Activated CD4-positive, CD25-positive, alpha-beta regulatory T cell treated with anti-CD3 and anti-CD28 coated beads, Interleukin-2, amount 50 U/mL, for 24 hours (primary cell): ENCODE measurements at regions not wholly inside any gene's neighbourhood (a gene's known extent, or its start where the extent isn't known, plus 50 kb on each side); places are given as distances from the start of the nearest gene placed in this dataset.
A peak's percentile ranks its signal among the peaks of the same experiment; 100 is the strongest.

Source experiments
- ATAC-seq, 2 donors: fragments of 150-1000 bp; cut with Tn5 transposase; one replicate each; pipeline ENCODE4 v1.10.0; 2021; ENCODE audit warnings: mild to moderate bottlenecking in 1 of 2, moderate library complexity in 1 of 2

GRCh38 chr20:9981829-9982228, 53.0 kb upstream of the ANKEF1 start:
- no peak for ATAC-seq

- ATAC-seq, result peak; percentile 86 to 90
Observed at GRCh38 chr20:9978397-9979004, 56.3 kb upstream of the ANKEF1 start.

DNA sequence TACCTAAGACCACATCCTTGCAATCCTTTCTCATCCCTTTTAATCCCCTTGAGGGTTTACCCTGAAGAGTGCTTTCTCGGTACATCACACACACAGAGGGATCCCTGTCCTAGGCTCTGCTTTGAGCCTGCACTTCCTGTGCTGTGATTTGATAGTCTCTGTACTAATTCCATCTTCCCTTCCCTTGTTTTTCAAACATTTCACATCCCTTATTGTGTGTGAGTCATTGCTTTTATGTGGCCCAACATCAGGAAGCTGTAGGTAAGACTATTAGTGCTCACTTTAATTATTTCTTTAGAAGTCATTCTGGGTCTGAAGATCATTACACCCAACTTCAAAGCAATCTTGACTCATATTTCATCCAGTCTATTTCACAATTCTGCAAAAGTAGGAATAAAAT, 57.2 kb upstream of the ANKEF1 start:
- ATAC-seq, result no peak

GRCh38 chr20:9974324-9974723, 60.5 kb upstream of the ANKEF1 start:
- ATAC-seq, result no peak

- no peak for ATAC-seq
Observed at GRCh38 chr20:9971746-9972145, 63.0 kb upstream of the ANKEF1 start.

- ATAC-seq, result no peak
Observed at GRCh38 chr20:9969626-9970025, 65.2 kb upstream of the ANKEF1 start.

DNA sequence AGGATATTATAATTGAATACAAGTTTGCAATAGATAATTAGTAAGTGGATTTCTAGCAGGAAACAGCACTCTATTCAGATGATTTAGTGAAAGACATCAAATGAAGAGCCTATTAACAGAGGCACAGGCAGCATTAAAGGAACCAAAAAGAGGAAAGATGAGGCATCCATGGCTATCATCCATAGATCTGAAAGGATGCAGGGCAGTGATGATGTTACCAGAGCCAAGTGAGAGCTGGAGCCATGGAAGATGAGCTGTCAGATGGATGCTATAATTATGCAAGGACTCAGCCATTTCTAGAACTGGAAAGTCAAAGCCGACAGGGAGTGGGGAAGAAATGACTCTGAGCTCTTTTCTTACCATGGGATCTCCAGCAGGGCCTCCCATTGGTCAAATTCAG, 66.8 kb upstream of the ANKEF1 start:
- no peak for ATAC-seq

- ATAC-seq, result no peak
Observed at GRCh38 chr20:9966966-9967365, 67.8 kb upstream of the ANKEF1 start.

DNA sequence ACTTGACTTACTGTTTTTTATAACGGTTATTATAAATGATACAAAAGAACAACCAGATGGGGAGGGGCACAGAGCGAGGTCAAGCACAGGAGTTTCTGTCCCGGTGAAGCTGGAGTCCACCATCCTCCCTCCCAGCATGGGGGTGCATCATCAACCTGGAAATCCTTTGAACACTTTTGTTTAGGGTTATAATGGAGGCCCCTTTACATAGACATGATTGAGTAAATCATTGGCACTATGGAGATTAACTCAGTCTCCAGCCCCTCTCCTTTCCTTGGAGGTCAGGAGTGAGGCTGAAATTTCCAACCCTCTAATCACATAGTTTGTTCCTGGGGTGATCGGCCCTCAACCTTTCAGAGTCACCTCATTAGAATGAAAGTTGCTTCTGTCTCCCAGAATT, 71.8 kb upstream of the ANKEF1 start:
- no peak for ATAC-seq

DNA sequence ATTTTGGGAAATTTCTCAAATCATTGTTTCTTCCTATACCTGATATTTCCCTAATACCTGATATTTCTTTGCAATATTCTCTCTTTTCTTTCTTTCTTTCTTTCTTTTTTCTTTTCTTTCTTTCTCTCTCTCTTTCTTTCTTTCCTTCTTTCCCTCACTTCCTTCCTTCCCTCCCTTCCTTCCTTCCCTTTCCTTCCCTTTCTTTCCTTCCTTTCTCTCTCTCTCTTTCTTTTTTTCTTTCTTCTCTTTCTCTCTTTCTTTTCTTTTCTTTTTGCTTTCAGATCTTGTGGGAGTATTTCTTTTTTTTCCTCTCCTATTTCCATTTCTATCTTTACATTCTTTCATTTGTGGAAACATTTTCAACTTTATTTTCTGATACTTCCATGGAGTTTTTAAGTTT, 76.1 kb upstream of the ANKEF1 start:
- ATAC-seq, result no peak

GRCh38 chr20:9955646-9956045, 79.1 kb upstream of the ANKEF1 start:
- ATAC-seq, result no peak

- no peak for ATAC-seq
Observed at GRCh38 chr20:9949563-9949962, 85.2 kb upstream of the ANKEF1 start.

DNA sequence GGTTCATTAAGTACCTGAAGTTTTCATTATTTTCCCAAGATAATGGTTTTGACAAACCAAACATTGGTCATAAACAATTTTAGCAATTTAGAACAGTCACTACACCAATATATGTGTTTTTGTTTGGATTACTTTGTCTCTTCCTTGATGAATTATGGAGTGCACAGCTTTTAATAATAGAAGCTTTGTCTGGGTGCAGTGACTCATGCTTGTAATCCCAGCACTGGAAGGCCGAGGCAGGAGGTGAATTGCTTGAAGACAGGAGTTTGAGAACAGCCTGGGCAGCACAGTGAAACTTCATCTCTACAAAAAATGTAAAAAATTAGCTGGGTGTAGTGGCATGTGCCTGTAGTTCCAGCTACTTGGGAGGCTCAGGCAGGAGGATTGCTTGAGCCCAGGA, 89.4 kb upstream of the ANKEF1 start:
- no peak for ATAC-seq

GRCh38 chr20:9942736-9943135, 92.1 kb upstream of the ANKEF1 start:
- ATAC-seq, result no peak

GRCh38 chr20:9940329-9940728, 94.5 kb upstream of the ANKEF1 start:
- no peak for ATAC-seq

- ATAC-seq, result no peak
Observed at GRCh38 chr20:9939231-9939630, 95.6 kb upstream of the ANKEF1 start.

DNA sequence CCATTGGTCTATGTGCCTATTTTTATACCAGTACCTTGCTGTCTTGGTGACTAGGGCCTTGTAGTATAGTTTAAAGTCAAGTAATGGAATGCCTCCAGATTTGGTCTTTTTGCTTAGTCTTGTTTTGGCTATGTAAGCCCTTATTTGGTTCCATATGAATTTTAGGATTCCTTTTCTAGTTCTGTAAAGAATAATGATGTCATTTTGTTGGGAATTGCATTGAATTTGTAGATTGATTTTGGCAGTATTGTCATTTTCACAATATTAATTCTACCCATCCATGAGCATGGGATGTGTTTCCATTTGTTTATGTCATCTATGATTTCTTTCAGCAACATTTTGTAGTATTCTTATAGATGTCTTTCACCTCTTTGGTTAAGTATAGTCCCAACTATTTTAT, 96.4 kb upstream of the PAK5 start:
- ATAC-seq, result no peak

- ATAC-seq, result no peak
Observed at GRCh38 chr20:9930142-9930541, 91.3 kb upstream of the PAK5 start.

DNA sequence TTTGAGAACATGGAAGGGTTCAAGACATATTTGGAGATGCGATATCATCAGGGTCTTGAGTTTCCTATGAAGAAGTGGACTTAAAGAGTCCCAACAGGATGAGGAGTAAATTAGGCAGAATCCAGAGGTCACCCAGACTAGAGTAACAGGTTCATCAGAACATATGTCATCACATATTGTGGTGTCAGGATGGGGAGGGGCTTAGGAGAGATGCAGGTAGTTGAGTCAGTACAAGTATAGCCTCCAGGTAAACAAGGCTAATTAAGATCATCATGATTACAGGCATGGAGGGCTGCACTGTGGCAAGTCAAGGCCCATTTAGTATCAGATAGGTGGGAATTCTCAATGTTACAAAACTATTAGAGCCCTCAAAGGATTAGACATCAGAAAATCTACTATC, 90.1 kb upstream of the PAK5 start:
- no peak for ATAC-seq

GRCh38 chr20:9928281-9928737, 89.4 kb upstream of the PAK5 start:
- no peak for ATAC-seq

DNA sequence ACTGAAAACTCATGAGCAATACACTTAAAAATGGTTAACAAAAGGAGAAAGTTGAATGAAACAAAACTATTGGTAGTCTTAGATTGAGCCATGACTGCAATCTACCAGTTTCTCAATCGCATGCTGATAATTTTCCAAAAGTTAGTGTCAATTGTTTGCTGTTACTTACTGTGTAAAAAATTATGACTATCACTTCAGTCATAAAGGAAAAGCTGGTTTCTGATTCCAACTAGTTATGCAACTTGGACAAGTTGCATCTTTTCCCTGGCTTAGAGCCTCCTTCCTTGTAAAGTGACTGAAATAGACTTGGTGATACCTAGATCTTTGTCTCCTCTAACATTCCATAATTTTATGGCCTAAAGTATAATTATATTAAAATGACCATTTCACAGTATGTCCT, 88.3 kb upstream of the PAK5 start:
- no peak for ATAC-seq

GRCh38 chr20:9926476-9926875, 87.6 kb upstream of the PAK5 start:
- no peak for ATAC-seq

DNA sequence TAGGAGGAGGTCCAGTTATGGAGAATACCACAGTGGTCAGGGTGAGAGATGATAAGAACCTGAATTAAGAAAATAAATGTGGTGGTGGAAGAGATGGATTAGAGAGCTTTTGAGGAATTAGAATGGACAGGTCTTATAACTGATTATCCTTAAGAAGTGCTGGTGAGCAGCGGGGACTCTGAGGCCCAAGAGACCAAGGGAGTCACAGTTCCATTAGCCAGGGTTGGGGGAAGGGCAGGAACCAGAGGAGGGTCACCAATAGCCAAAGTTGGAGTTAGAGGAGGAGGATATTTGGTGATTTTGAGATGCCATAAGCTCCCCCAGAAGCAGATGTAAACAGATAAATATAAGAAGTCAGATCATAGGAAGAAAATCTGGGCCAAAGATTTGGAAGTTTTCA, 87.1 kb upstream of the PAK5 start:
- no peak for ATAC-seq

- no peak for ATAC-seq
Observed at GRCh38 chr20:9923648-9924047, 84.8 kb upstream of the PAK5 start.

GRCh38 chr20:9920866-9921265, 82.0 kb upstream of the PAK5 start:
- no peak for ATAC-seq
